ENCODE measurements at regions not wholly inside any gene's neighbourhood (a gene's known extent, or its start where the extent isn't known, plus 50 kb on each side); places are given as distances from the start of the nearest gene placed in this dataset.
"Not testable (repeated sequence)": the region's sequence is repeated elsewhere in the genome, so short reads cannot be mapped to it uniquely, and the experiment has no call there.

- DNase-seq: no peak
Measured at GRCh38 chr5:179455320-179455719, 95.0 kb upstream of the RUFY1 start.

GRCh38 chr5:179454356-179454755 is 96.0 kb upstream of the RUFY1 start:
- DNase-seq: no peak

GRCh38 chr5:179453616-179454015 is 96.7 kb upstream of the RUFY1 start:
- no peak for DNase-seq

- DNase-seq: no peak
Measured at GRCh38 chr5:179452356-179453230, 97.8 kb upstream of the RUFY1 start.

DNA sequence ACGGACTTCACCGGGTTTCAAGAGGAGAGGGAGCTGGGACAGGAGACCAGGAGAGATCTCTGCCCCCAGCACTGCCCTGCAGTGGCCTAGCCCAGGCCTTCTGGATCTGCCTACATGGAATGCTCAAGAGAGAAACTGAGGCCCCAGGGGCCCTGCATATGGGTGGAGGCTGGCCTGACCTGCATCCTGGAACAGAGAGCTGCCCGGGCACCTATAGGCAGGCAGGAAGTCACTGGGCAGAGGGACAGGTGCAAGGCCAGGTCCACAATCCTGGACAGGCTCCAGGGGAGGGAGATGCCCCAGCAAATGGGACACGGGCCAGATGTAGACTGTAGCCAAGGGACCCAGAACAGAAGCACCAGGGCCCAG is 98.5 kb upstream of the RUFY1 start:
- DNase-seq: no peak

GRCh38 chr5:179451114-179451827 is 99.1 kb upstream of the RUFY1 start:
- no peak for DNase-seq

DNA sequence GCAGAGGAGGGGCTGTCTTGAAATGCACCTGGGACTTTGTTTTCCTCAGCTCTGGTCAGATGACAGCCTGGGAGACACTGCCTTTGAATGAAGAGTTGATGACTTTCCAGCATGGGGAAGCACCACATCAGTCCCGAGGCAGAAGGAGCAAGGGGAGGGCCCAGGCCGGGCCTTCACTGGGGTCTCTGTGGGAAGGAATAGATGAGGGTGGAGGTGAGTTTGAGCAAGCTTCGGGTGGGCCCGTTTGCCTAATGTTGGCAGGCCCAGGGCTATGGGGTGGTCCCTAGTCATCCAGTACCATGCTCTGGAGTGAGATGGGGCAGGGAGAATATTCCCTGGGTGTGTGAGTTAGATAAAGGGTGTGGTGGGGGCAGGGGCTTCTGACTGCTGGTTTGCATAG is 100.4 kb upstream of the RUFY1 start:
- DNase-seq: not testable (repeated sequence)

GRCh38 chr5:179448282-179448681 is 102.1 kb upstream of the RUFY1 start:
- DNase-seq: not testable (repeated sequence)

- not testable (repeated sequence) for DNase-seq
Measured at GRCh38 chr5:179442289-179442688, 97.0 kb upstream of the ADAMTS2 start.

DNA sequence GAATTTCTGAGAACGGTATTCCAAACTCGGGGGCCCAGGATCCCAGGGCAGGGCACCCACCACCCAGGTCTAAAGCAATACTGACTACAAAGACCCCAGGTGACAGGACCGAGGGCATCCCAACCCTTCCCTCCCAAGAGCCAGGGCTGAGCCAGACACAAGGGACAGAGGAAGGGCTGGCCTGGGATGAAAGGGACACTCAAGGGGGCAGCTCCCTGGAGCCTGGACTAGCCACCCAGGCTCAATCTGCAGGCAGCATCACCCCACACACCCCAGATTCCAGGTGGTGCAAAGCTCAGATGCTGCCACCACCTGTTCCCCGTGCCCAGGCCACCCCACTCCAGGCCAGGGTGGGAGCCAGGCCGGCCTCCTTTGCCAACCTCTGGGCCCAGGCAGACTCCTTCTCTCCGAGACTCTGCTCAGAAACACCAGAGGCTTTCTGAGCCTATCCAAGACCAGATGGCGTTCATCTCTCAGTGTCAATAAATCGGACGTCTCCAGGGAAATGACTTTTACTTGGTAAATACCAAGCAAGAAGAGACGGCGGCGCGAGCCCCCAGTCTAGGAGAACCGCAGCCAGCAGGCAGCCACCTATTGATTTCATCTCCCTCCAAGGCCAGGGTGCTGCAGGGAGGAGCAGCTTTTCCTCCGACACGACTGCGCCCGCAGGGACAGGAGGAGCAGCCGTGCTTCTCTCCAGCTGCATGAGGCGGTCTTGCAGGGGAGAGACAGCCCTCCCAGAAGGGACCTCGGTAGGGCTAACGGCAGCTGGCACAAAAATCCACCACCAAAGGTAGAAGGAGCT is 94.1 kb upstream of the ADAMTS2 start:
- DNase-seq: no peak

DNA sequence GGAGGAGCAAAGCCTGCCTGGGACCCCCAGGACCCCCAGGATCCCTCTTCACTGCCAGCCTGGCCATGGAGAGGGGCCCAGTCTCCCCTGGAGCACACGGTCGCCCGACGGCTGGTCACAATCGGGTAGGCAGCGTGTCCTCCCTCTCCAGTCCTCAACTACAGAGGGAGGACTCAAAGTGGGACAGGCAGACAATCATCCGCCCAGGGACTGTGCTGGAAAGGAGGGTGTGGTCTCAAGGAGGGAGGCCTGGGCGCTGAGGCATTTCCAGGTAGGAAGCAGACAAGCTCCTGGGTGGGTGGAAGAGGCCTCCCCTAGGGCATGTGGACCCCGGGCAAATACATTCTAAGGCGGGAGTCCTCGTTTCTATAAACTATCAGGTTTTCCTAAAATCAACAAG is 93.2 kb upstream of the ADAMTS2 start:
- no peak for DNase-seq

DNA sequence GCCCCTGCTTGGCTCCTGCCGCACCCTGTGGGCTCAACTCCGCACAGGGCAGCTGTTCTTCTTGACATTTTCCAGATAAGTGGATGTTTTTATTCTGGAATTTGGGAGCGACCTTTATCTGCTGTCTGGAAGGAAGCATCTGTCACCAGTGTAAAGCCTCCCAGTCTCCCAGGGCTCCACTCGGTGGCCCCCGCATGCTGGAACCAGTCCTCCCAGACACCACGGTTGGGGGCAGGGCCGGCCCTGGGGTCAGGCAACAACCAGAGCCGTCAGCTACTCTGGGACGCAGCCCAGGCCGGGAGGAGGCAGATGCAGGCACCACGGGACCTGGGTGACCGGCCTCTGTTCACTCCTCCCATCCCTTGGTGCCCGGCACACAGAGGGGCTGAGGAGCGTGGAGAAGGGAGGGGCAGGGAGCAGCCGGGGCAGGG is 92.8 kb upstream of the ADAMTS2 start:
- no peak for DNase-seq

- DNase-seq: no peak
Measured at GRCh38 chr5:179437341-179438001, 92.2 kb upstream of the ADAMTS2 start.

GRCh38 chr5:179436321-179437122 is 91.3 kb upstream of the ADAMTS2 start:
- no peak for DNase-seq

- DNase-seq: no peak
Measured at GRCh38 chr5:179435731-179436315, 90.6 kb upstream of the ADAMTS2 start.

DNA sequence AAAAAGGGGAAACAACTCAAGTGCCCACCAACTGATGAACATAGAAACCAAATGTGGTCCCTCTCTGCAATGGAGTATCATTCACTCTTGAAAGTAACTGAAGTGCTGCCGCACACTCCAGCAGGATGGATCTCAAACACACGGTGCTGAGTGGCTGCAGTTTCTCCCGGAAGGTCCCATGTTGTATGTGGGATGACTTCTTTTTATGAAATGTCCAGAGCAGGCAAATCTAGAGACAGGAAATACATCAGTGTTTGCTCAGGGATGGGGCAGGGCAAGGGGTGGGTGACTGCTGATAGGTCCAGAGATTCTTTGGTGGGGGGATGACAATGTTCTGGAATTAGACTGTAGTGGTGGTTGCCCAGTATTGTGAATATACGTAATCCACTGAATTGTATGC is 89.9 kb upstream of the ADAMTS2 start:
- no peak for DNase-seq

DNA sequence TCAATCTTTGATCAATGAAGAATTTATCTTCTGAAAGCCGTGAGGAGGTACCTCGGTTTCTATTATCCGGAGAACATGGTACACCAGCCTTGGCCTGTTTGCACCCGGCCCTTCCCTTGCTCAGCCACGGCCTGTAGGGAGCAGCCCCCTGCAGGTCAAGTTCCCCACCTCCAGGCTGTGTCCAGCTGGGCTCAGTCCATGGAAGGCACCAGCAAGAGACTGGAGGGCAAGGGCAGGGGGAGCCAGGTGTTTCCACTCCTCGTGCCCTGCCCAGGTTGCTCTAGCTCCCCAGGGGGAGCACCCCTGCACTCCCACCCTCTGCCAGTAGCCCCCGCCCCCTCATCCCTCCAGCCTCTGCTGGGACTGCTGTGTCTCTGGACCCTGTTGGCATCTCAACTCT is 87.3 kb upstream of the ADAMTS2 start:
- DNase-seq: no peak

DNA sequence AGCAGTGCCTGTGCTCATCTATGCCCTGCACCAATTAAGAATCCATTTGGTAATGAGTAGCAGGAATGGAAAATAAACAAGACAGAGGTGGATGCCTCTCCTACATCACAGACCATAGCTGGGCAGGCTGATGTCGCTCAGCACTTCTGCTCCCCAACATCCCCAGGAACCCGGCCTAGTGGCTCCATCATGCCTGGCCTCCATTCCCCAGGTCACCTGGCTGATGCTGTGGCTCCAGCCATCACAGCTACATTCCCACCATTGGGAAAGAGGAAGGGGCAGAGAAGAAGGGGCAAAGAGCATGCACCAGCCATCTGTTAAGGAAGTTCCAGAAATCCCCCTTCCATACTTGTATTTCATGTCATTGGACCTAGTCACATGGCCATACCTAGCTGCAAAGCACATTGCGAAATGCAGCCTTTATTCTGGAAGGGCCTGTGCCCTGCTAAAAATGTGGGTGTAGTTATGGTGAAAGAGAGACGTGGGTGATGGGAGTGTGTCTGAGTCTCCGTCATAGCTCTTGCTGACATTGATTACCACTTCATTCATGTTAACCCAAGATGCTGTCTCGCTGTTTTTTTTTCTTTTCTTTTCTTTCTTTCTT is 86.1 kb upstream of the ADAMTS2 start:
- no peak for DNase-seq

- DNase-seq: no peak
Measured at GRCh38 chr5:179430193-179431175, 85.2 kb upstream of the ADAMTS2 start.

DNA sequence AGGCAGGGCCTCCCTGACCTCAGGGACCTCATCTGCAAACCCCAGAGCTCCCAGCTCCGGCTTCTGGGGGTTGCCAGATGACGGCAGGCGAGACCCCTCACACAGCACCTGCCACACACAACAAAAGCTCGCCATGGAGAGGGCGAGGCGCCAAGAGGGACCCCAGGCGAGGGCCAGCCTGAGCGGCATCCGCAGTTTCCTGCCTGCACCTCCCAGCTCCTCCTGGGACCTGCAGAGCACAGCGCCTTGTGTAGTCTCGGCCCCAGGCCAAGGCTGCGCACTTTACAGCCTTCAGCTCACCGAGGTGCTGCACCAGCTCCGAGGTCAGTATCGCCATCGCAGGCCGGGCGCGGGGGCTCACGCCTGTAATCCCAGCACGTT is 82.4 kb upstream of the ADAMTS2 start:
- DNase-seq: no peak

All from dermis blood vessel endothelial cell (primary cell).